SH-SY5Y (cell line): ENCODE measurements at regions not wholly inside any gene's neighbourhood (a gene's known extent, or its start where the extent isn't known, plus 50 kb on each side); places are given as distances from the start of the nearest gene placed in this dataset.

ENCODE experiments used
- GATA2 ChIP-seq: IDR thresholded peaks from 2 replicates; pipeline ENCODE4 v1.6.1; 2011; ENCODE audit warnings: mild to moderate bottlenecking, low read depth, low read length
- GATA3 ChIP-seq: IDR thresholded peaks from 2 replicates; pipeline ENCODE4 v1.6.1; 2011; ENCODE audit warnings: low read depth, mild to moderate bottlenecking, low read length, moderate library complexity

GRCh38 chr9:3047912-3048311, 204.0 kb upstream of the PUM3 start:
- no peak for TF ChIP-seq GATA3
- TF ChIP-seq GATA2, result no peak
